Urothelium cell line (cell line): ENCODE measurements at regions not wholly inside any gene's neighbourhood (a gene's known extent, or its start where the extent isn't known, plus 50 kb on each side); places are given as distances from the start of the nearest gene placed in this dataset.
"Not testable (repeated sequence)": the region's sequence is repeated elsewhere in the genome, so short reads cannot be mapped to it uniquely, and the experiment has no call there.

Source experiments
- DNase-seq: peaks from one replicate; pipeline ENCODE4 v3.0.0; 2011; ENCODE audit warnings: low spot score, mixed read lengths
- FAIRE-seq: peaks from 2 replicates; lab custom pipeline; 2011; peaks lifted over from hg19 to GRCh38; lab: Jason Lieb, UNC

- DNase-seq (no peak), FAIRE-seq (no peak)
These were observed 445.1 kb upstream of the CDH20 start for GRCh38 chr18:60888071-60888624.

- no peak for DNase-seq
- no peak for FAIRE-seq
These were observed 443.8 kb upstream of the CDH20 start for GRCh38 chr18:60889442-60889841.

GRCh38 chr18:60891936-60892335, 441.3 kb upstream of the CDH20 start:
- no peak for FAIRE-seq
- DNase-seq, result no peak

- FAIRE-seq, result no peak
- no peak for DNase-seq
These were observed 440.8 kb upstream of the CDH20 start for GRCh38 chr18:60892441-60892840.

GRCh38 chr18:60892855-60893254, 440.4 kb upstream of the CDH20 start:
- DNase-seq, result peak; percentile 4
- FAIRE-seq, result no peak

GRCh38 chr18:60893355-60894097, 439.7 kb upstream of the CDH20 start:
- no peak for DNase-seq
- no peak for FAIRE-seq

- DNase-seq, result no peak
- FAIRE-seq, result no peak
These were observed 438.8 kb upstream of the CDH20 start for GRCh38 chr18:60894254-60894945.

GRCh38 chr18:60895181-60895580, 438.0 kb upstream of the CDH20 start:
- no peak for FAIRE-seq
- no peak for DNase-seq

GRCh38 chr18:60898111-60898510, 435.1 kb upstream of the CDH20 start:
- no peak for DNase-seq
- no peak for FAIRE-seq

GRCh38 chr18:60905699-60906098, 427.5 kb upstream of the CDH20 start:
- DNase-seq (no peak), FAIRE-seq (no peak)

GRCh38 chr18:60910534-60910933, 422.7 kb upstream of the CDH20 start:
- DNase-seq (no peak), FAIRE-seq (no peak)

GRCh38 chr18:60911504-60911903, 421.7 kb upstream of the CDH20 start:
- no peak for FAIRE-seq
- DNase-seq, result no peak

GRCh38 chr18:60915160-60915559, 418.1 kb upstream of the CDH20 start:
- DNase-seq, result no peak
- no peak for FAIRE-seq

GRCh38 chr18:60918862-60919261, 414.4 kb upstream of the CDH20 start:
- FAIRE-seq, DNase-seq: not testable (repeated sequence)

GRCh38 chr18:60925892-60926291, 407.3 kb upstream of the CDH20 start:
- DNase-seq (no peak), FAIRE-seq (no peak)

GRCh38 chr18:60929966-60930365, 403.3 kb upstream of the CDH20 start:
- no peak for FAIRE-seq

GRCh38 chr18:60935041-60935910, 398.0 kb upstream of the CDH20 start:
- FAIRE-seq (no peak), DNase-seq (no peak)

More at GRCh38 chr18:60929966-60930365, 403.3 kb upstream of the CDH20 start:
- no peak for DNase-seq

GRCh38 chr18:60936101-60936500, 397.1 kb upstream of the CDH20 start:
- FAIRE-seq (no peak), DNase-seq (no peak)

GRCh38 chr18:60943297-60943696, 389.9 kb upstream of the CDH20 start:
- DNase-seq (no peak), FAIRE-seq (no peak)

- DNase-seq (no peak), FAIRE-seq (no peak)
These were observed 382.6 kb upstream of the CDH20 start for GRCh38 chr18:60950634-60951033.

GRCh38 chr18:60951091-60951490, 382.1 kb upstream of the CDH20 start:
- FAIRE-seq (no peak), DNase-seq (no peak)
